ENCODE measurements at regions not wholly inside any gene's neighbourhood (a gene's known extent, or its start where the extent isn't known, plus 50 kb on each side); places are given as distances from the start of the nearest gene placed in this dataset.
"Not testable (repeated sequence)": the region's sequence is repeated elsewhere in the genome, so short reads cannot be mapped to it uniquely, and the experiment has no call there.

- peak; percentile 52 for DNase-seq
Measured at GRCh38 chr9:79489261-79490000, 82.3 kb upstream of the TLE4 start.

GRCh38 chr9:79490657-79491248 lies 81.0 kb upstream of the TLE4 start:
- DNase-seq = no peak

GRCh38 chr9:79492092-79493009 lies 79.4 kb upstream of the TLE4 start:
- no peak for DNase-seq

- DNase-seq = not testable (repeated sequence)
Measured at GRCh38 chr9:79500196-79500864, 71.4 kb upstream of the TLE4 start.

- DNase-seq = no peak
Measured at GRCh38 chr9:79501546-79501945, 70.2 kb upstream of the TLE4 start.

- DNase-seq = no peak
Measured at GRCh38 chr9:79507801-79508200, 64.0 kb upstream of the TLE4 start.

- no peak for DNase-seq
Measured at GRCh38 chr9:79512251-79512650, 59.5 kb upstream of the TLE4 start.
